Stimulated activated CD4-positive, alpha-beta T cell treated with anti-CD3 and anti-CD28 coated beads, Interleukin-1b, Interleukin-23, amount 100 ng/mL, for 24 hours (primary cell): ENCODE measurements at regions not wholly inside any gene's neighbourhood (a gene's known extent, or its start where the extent isn't known, plus 50 kb on each side); places are given as distances from the start of the nearest gene placed in this dataset.
A peak's percentile ranks its signal among the peaks of the same experiment; 100 is the strongest.

Source experiments
- DNase-seq, 4 experiments: peaks; one replicate each; pipeline ENCODE4 v3.0.0-alpha.2; 2020; ENCODE audit warnings: low read depth in 4 of 4, low spot score in 1 of 4

GRCh38 chr15:69505956-69506556 is 53.4 kb downstream of the RPLP1 start:
- no peak for DNase-seq

- DNase-seq: no peak
Measured at GRCh38 chr15:69508659-69509058, 56.0 kb downstream of the RPLP1 start.

- DNase-seq: no peak
Measured at GRCh38 chr15:69509131-69509530, 56.5 kb downstream of the RPLP1 start.

GRCh38 chr15:69510556-69510955 is 57.9 kb downstream of the RPLP1 start:
- no peak for DNase-seq

- no peak for DNase-seq
Measured at GRCh38 chr15:69511015-69511414, 58.4 kb downstream of the RPLP1 start.

GRCh38 chr15:69511716-69512340 is 59.2 kb downstream of the RPLP1 start:
- DNase-seq: no peak

- DNase-seq: no peak
Measured at GRCh38 chr15:69513450-69513960, 60.9 kb downstream of the RPLP1 start.

- DNase-seq: no peak
Measured at GRCh38 chr15:69513986-69514385, 61.4 kb downstream of the RPLP1 start.

GRCh38 chr15:69515508-69515907 is 62.9 kb downstream of the RPLP1 start:
- no peak for DNase-seq

- no peak for DNase-seq
Measured at GRCh38 chr15:69515926-69516325, 63.3 kb downstream of the RPLP1 start.

GRCh38 chr15:69517052-69517451 is 64.4 kb downstream of the RPLP1 start:
- DNase-seq: no peak

- DNase-seq: no peak
Measured at GRCh38 chr15:69518806-69519205, 66.2 kb downstream of the RPLP1 start.

- DNase-seq: no peak
Measured at GRCh38 chr15:69520067-69520466, 67.4 kb downstream of the RPLP1 start.

- no peak for DNase-seq
Measured at GRCh38 chr15:69522361-69522760, 69.7 kb downstream of the RPLP1 start.

GRCh38 chr15:69523010-69524001 is 70.7 kb downstream of the RPLP1 start:
- peak; percentile 31 to 64 (median 46) for DNase-seq

- no peak for DNase-seq
Measured at GRCh38 chr15:69524296-69524695, 71.7 kb downstream of the RPLP1 start.

- DNase-seq: no peak
Measured at GRCh38 chr15:69524814-69525213, 72.2 kb downstream of the RPLP1 start.

GRCh38 chr15:69525543-69525942 is 72.9 kb downstream of the RPLP1 start:
- no peak for DNase-seq

- no peak for DNase-seq
Measured at GRCh38 chr15:69526081-69527061, 73.8 kb downstream of the RPLP1 start.

GRCh38 chr15:69529141-69529540 is 76.5 kb downstream of the RPLP1 start:
- no peak for DNase-seq
